ENCODE measurements at regions not wholly inside any gene's neighbourhood (a gene's known extent, or its start where the extent isn't known, plus 50 kb on each side); places are given as distances from the start of the nearest gene placed in this dataset.

DNA sequence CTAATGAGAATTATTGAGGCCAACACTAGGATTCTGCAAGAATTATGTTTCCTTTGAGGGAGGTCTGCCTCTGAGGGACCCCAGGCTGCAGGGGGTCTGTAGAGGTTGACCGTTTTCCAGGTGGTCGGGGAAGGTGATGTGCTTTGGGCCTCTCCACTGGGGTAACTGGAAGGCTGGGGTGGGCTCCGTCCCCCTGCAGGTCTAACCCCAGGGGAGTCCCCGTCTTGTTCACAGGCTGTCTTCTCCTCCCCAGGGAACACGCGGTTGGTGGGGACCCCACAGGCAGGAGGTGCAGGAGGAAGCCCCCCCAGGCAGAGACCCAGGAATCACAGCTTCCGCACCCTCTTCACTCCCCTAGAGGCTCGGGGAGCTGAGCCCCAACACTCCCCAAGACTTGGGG, 726.4 kb downstream of the BRD1 start:
- intact Hi-C loops (cut with micrococcal nuclease): no loop called here
- H3K36me3 ChIP-seq (replicated peaks in 1 of 2; ENCODE audit: control extremely low read depth in 1 of 2, control insufficient read depth in 1 of 2, extremely low read depth in 1 of 2, insufficient read depth in 2 of 2, low read length in 1 of 2): no peaks in the 10 kb centered on the region
- H4K20me1 ChIP-seq (ENCODE audit: control insufficient read depth, insufficient read depth, low read length, poor library complexity, severe bottlenecking): no peaks in the 10 kb centered on the region
- H3K27me3 ChIP-seq (replicated peaks in 1 of 4; ENCODE audit: control extremely low read depth in 1 of 4, control insufficient read depth in 3 of 4, insufficient read depth in 4 of 4, low read length in 3 of 4): no peaks in the 10 kb centered on the region
- no peaks in the 10 kb centered on the region for H3K79me2 ChIP-seq (ENCODE audit: control insufficient read depth, insufficient read depth, low read length)
- no peak overlapping the region for H3K4me2 ChIP-seq (replicated peaks; ENCODE audit: low read depth, low read length, poor library complexity, severe bottlenecking)
- TF ChIP-seq EZH2 (IDR thresholded peaks at IDR 0.05; ENCODE audit: borderline replicate concordance, insufficient read depth, low read depth, low read length, poor library complexity, severe bottlenecking): no peak
- TF ChIP-seq, protein P1, sequence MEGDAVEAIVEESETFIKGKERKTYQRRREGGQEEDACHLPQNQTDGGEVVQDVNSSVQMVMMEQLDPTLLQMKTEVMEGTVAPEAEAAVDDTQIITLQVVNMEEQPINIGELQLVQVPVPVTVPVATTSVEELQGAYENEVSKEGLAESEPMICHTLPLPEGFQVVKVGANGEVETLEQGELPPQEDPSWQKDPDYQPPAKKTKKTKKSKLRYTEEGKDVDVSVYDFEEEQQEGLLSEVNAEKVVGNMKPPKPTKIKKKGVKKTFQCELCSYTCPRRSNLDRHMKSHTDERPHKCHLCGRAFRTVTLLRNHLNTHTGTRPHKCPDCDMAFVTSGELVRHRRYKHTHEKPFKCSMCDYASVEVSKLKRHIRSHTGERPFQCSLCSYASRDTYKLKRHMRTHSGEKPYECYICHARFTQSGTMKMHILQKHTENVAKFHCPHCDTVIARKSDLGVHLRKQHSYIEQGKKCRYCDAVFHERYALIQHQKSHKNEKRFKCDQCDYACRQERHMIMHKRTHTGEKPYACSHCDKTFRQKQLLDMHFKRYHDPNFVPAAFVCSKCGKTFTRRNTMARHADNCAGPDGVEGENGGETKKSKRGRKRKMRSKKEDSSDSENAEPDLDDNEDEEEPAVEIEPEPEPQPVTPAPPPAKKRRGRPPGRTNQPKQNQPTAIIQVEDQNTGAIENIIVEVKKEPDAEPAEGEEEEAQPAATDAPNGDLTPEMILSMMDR (IDR thresholded peaks at IDR 0.05): no peak
- peaks cover 17% of the 10 kb centered on the region for H3K27me3 Mint-ChIP-seq
- ATAC-seq (ENCODE audit: low read depth) (no peak), DNase-seq (no peak)
- no peak overlapping the region for H3K4me3 ChIP-seq (ENCODE audit: control extremely low read depth in 1 of 5, extremely low read depth in 1 of 5, insufficient read depth in 1 of 5, low read depth in 2 of 5, low read length in 4 of 5)
- 82% methylated on average over 7 of the region's 8 CpGs for WGBS (ENCODE audit: insufficient coverage)
- H3K9ac ChIP-seq (ENCODE audit: low read length): no peak overlapping the region
- H3K27ac Mint-ChIP-seq: no peak overlapping the region
- H3K4me1 Mint-ChIP-seq: no peaks in the 10 kb centered on the region
- no peak overlapping the region for H3K4me3 Mint-ChIP-seq
- no peaks in the 10 kb centered on the region for H3K4me1 ChIP-seq (ENCODE audit: control insufficient read depth in 2 of 2, insufficient read depth in 2 of 2, low read length in 2 of 2)
- H2AFZ ChIP-seq (ENCODE audit: insufficient read depth, low read depth, low read length, poor library complexity, severe bottlenecking): no peak overlapping the region
- ChIA-PET CTCF (no interaction called here), POLR2A (no interaction called here)
- H3K9me3 Mint-ChIP-seq (ENCODE audit: insufficient read depth): no peaks in the 10 kb centered on the region
- H3K27ac ChIP-seq (ENCODE audit: low read length in 2 of 2): no peak overlapping the region
- peaks cover 0 to 6% (median 0%) of the 10 kb centered on the region in 3 donors for H3K9me3 ChIP-seq (ENCODE audit: control extremely low read depth in 1 of 3, control insufficient read depth in 2 of 3, insufficient read depth in 1 of 3, low read length in 2 of 3)

DNA sequence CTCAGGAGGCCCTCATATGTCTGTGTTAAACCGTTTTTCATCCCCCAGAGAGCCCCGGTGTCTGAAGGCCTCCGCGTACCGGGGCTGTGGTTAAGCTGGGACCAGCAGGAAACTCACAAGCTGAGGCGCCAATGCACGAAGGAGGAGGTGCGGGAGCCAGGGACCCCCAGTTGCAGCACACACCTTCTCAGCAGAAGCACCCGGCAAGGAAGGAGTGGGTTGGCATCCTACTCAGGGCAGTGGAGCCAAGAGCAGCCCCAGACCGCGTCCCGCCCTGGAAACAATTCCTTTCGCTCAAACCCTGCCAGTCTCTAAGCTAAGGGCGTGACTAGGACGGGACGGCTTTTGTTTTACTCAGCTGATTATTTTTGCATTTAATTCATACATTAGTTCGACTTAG, 726.9 kb downstream of the BRD1 start:
- Mint-ChIP-seq H3K27ac (no peak overlapping the region), H3K4me1 (no peaks in the 10 kb centered on the region), H3K4me3 (no peak overlapping the region), H3K9me3 (ENCODE audit: insufficient read depth) (no peaks in the 10 kb centered on the region), H3K27me3 (peaks cover 17% of the 10 kb centered on the region)
- intact Hi-C loops (cut with micrococcal nuclease): no loop called here
- Histone ChIP-seq H3K27me3 (replicated peaks in 1 of 4; ENCODE audit: control extremely low read depth in 1 of 4, control insufficient read depth in 3 of 4, insufficient read depth in 4 of 4, low read length in 3 of 4) (no peaks in the 10 kb centered on the region), H2AFZ (ENCODE audit: insufficient read depth, low read depth, low read length, poor library complexity, severe bottlenecking) (no peak overlapping the region), H3K4me1 (ENCODE audit: control insufficient read depth in 2 of 2, insufficient read depth in 2 of 2, low read length in 2 of 2) (no peaks in the 10 kb centered on the region), H3K4me2 (replicated peaks; ENCODE audit: low read depth, low read length, poor library complexity, severe bottlenecking) (no peak overlapping the region), H4K20me1 (ENCODE audit: control insufficient read depth, insufficient read depth, low read length, poor library complexity, severe bottlenecking) (no peaks in the 10 kb centered on the region), H3K27ac (ENCODE audit: low read length in 2 of 2) (no peak overlapping the region), H3K36me3 (replicated peaks in 1 of 2; ENCODE audit: control extremely low read depth in 1 of 2, control insufficient read depth in 1 of 2, extremely low read depth in 1 of 2, insufficient read depth in 2 of 2, low read length in 1 of 2) (no peaks in the 10 kb centered on the region), H3K4me3 (ENCODE audit: control extremely low read depth in 1 of 5, extremely low read depth in 1 of 5, insufficient read depth in 1 of 5, low read depth in 2 of 5, low read length in 4 of 5) (no peak overlapping the region), H3K9me3 (ENCODE audit: control extremely low read depth in 1 of 3, control insufficient read depth in 2 of 3, insufficient read depth in 1 of 3, low read length in 2 of 3) (peaks cover 0 to 6% (median 0%) of the 10 kb centered on the region in 3 donors), H3K79me2 (ENCODE audit: control insufficient read depth, insufficient read depth, low read length) (no peaks in the 10 kb centered on the region), H3K9ac (ENCODE audit: low read length) (no peak overlapping the region)
- POLR2A ChIA-PET: no interaction called here
- no peak for ATAC-seq (ENCODE audit: low read depth)
- 38% methylated on average over 13 of the region's 17 CpGs for WGBS (ENCODE audit: insufficient coverage)
- TF ChIP-seq, protein P1 (IDR thresholded peaks at IDR 0.05): no peak
- no peak for TF ChIP-seq EZH2 (IDR thresholded peaks at IDR 0.05; ENCODE audit: borderline replicate concordance, insufficient read depth, low read depth, low read length, poor library complexity, severe bottlenecking)
- CTCF ChIA-PET: no interaction called here
- DNase-seq: no peak
